AG20443 (cell line): ENCODE measurements at regions not wholly inside any gene's neighbourhood (a gene's known extent, or its start where the extent isn't known, plus 50 kb on each side); places are given as distances from the start of the nearest gene placed in this dataset.
"Not testable (repeated sequence)": the region's sequence is repeated elsewhere in the genome, so short reads cannot be mapped to it uniquely, and the experiment has no call there.

ENCODE experiments used
- DNase-seq: peaks from one replicate; pipeline ENCODE4 v3.0.0; 2012; ENCODE audit warnings: low spot score, mixed read lengths

- not testable (repeated sequence) for DNase-seq
These were observed 87.3 kb upstream of the DAPK1 start for GRCh38 chr9:87410047-87411005.

- no peak for DNase-seq
These were observed 76.8 kb upstream of the DAPK1 start for GRCh38 chr9:87420884-87421283.

GRCh38 chr9:87421734-87422133 lies 75.9 kb upstream of the DAPK1 start:
- DNase-seq, result no peak

GRCh38 chr9:87422999-87423398 lies 74.7 kb upstream of the DAPK1 start:
- no peak for DNase-seq

- not testable (repeated sequence) for DNase-seq
These were observed 73.8 kb upstream of the DAPK1 start for GRCh38 chr9:87423885-87424284.

GRCh38 chr9:87425202-87425601 lies 72.5 kb upstream of the DAPK1 start:
- DNase-seq, result no peak

- DNase-seq, result no peak
These were observed 69.7 kb upstream of the DAPK1 start for GRCh38 chr9:87427851-87428506.

- no peak for DNase-seq
These were observed 69.0 kb upstream of the DAPK1 start for GRCh38 chr9:87428659-87429058.

- peak; percentile 18 for DNase-seq
These were observed 65.8 kb upstream of the DAPK1 start for GRCh38 chr9:87431837-87432236.

GRCh38 chr9:87433853-87434252 lies 63.8 kb upstream of the DAPK1 start:
- no peak for DNase-seq

- DNase-seq, result no peak
These were observed 63.3 kb upstream of the DAPK1 start for GRCh38 chr9:87434366-87434765.

- DNase-seq, result no peak
These were observed 62.3 kb upstream of the DAPK1 start for GRCh38 chr9:87435189-87435880.

- DNase-seq, result peak; percentile 20
These were observed 61.0 kb upstream of the DAPK1 start for GRCh38 chr9:87436716-87437115.

GRCh38 chr9:87437966-87438365 lies 59.7 kb upstream of the DAPK1 start:
- DNase-seq, result no peak

- DNase-seq, result no peak
These were observed 56.4 kb upstream of the DAPK1 start for GRCh38 chr9:87441251-87441650.

- no peak for DNase-seq
These were observed 55.2 kb upstream of the DAPK1 start for GRCh38 chr9:87442451-87442850.

- no peak for DNase-seq
These were observed 54.7 kb upstream of the DAPK1 start for GRCh38 chr9:87443006-87443405.

- no peak for DNase-seq
These were observed 54.2 kb upstream of the DAPK1 start for GRCh38 chr9:87443461-87443860.

GRCh38 chr9:87445646-87446045 lies 52.0 kb upstream of the DAPK1 start:
- peak; percentile 52 for DNase-seq

GRCh38 chr9:87446527-87446926 lies 51.1 kb upstream of the DAPK1 start:
- no peak for DNase-seq

- no peak for DNase-seq
These were observed 49.9 kb upstream of the DAPK1 start for GRCh38 chr9:87447547-87448432.
